OCI-LY7 (cell line): ENCODE measurements at regions not wholly inside any gene's neighbourhood (a gene's known extent, or its start where the extent isn't known, plus 50 kb on each side); places are given as distances from the start of the nearest gene placed in this dataset.

Experiments used
- BruUV-seq: library from RNA; stranded (reverse); fragments of 400-500 nt; replicated peaks from 2 replicates; lab custom pipeline; 2021; lab: Mats Ljungman, UMichigan
- CTCF ChIA-PET: fragments of 300-600 bp; sonication (Branson Sonifier 250); formaldehyde crosslinking; loops from one replicate; lab custom pipeline; 2022; ENCODE audit warnings: antibody characterized with exemption; ENCODE audit not compliant: unreplicated experiment; lab: Charles Lee
- POLR2A ChIA-PET: fragments of 300-600 bp; sonication (Branson Sonifier 250); formaldehyde crosslinking; loops from one replicate; lab custom pipeline; 2022; ENCODE audit warnings: antibody characterized with exemption; lab: Charles Lee
- DNase-seq: peaks from one replicate; pipeline ENCODE4 v3.0.0-alpha.2; 2015; ENCODE audit warnings: low spot score
- H2AFZ ChIP-seq: fragments of 200-600 bp; sonication (generic), shearing (Covaris generic); 2 replicates; pipeline ENCODE4 v1.6.1; 2014; ENCODE audit warnings: mild to moderate bottlenecking, antibody characterized with exemption, low read length, moderate library complexity
- H3K27ac ChIP-seq: fragments of 200-600 bp; sonication (generic); 2 replicates; pipeline ENCODE4 v1.5.1; 2014; ENCODE audit warnings: mixed run types, low read depth, mild to moderate bottlenecking, moderate library complexity, low read length, inconsistent platforms; ENCODE audit not compliant: poor library complexity, severe bottlenecking
- H3K36me3 ChIP-seq: fragments of 200-600 bp; sonication (generic); 2 replicates; pipeline ENCODE4 v1.6.1; 2014; ENCODE audit warnings: mild to moderate bottlenecking, antibody characterized with exemption, low read length, moderate library complexity, mixed read lengths; ENCODE audit not compliant: insufficient read depth
- H3K4me1 ChIP-seq: fragments of 200-600 bp; sonication (generic); 2 replicates; pipeline ENCODE4 v1.5.1; 2014; ENCODE audit warnings: mild to moderate bottlenecking, low read length; ENCODE audit not compliant: insufficient read depth, poor library complexity, severe bottlenecking
- H3K4me2 ChIP-seq: fragments of 200-600 bp; sonication (generic); 2 replicates; pipeline ENCODE4 v1.6.1; 2014; ENCODE audit warnings: mild to moderate bottlenecking, low read length
- H3K4me3 ChIP-seq: fragments of 200-600 bp; sonication (generic); 2 replicates; pipeline ENCODE4 v1.5.1; 2014; ENCODE audit warnings: mild to moderate bottlenecking, low read depth, low read length; ENCODE audit not compliant: poor library complexity, severe bottlenecking
- H3K79me2 ChIP-seq: fragments of 200-600 bp; sonication (generic); 2 replicates; pipeline ENCODE4 v1.6.1; 2016; ENCODE audit warnings: low read depth, mild to moderate bottlenecking, low read length, moderate library complexity, mixed read lengths; ENCODE audit not compliant: insufficient read depth
- H3K9me2 ChIP-seq: fragments of 200-600 bp; sonication (generic); 2 replicates; pipeline ENCODE4 v1.6.1; 2016; ENCODE audit warnings: mild to moderate bottlenecking, low read length, mixed read lengths; ENCODE audit not compliant: insufficient read depth
- H3K9me3 ChIP-seq: fragments of 200-600 bp; sonication (generic); 2 replicates; pipeline ENCODE4 v1.6.1; 2014; ENCODE audit warnings: mild to moderate bottlenecking, mixed run types, low read length, mixed read lengths
- H4K20me1 ChIP-seq: fragments of 200-600 bp; sonication (generic); 2 replicates; pipeline ENCODE4 v1.6.1; 2014; ENCODE audit warnings: mild to moderate bottlenecking, antibody characterized with exemption, low read length, moderate library complexity, mixed read lengths; ENCODE audit not compliant: insufficient read depth
- EZH2phosphoT487 ChIP-seq: fragments of 200-600 bp; sonication (generic); IDR thresholded peaks from 2 replicates; pipeline ENCODE4 v1.6.1; 2018; ENCODE audit warnings: low read depth, borderline replicate concordance, mild to moderate bottlenecking, mixed run types, antibody characterized with exemption, low read length, moderate library complexity, mixed read lengths
- intact Hi-C: fragments of 100-400 bp; cut with micrococcal nuclease; formaldehyde crosslinking; loops from one replicate; pipeline ENCODE4 v1.10.0; 2022; ENCODE audit not compliant: unreplicated experiment
- TF ChIP-seq, protein P1 (sequence below): fragments of 200-600 bp; sonication (generic); conservative IDR thresholded peaks from 2 replicates; pipeline ENCODE4 v1.5.1; 2014; ENCODE audit warnings: mild to moderate bottlenecking, antibody characterized with exemption, low read length, moderate library complexity, mixed read lengths

DNA sequence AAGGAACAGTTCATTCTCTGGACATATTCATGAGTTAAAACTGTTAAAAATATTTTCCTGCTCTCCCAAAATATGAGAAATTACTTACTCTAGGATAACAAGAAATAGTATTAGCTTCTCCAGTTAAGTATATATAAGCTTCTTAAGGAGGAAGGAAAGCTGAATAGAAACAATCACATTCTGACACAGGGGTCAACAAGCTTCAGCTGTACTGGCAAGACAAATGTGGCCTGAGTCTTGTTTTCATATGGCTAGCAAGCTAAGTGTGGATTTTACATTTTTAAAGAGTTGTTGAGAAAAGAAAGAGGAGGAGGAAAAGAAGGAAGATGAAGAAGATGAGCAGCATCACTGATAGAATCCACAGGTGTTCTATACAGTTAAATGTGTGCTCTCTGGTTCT, 313.8 kb downstream of the ZPLD1 start:
- no peak overlapping the region for H3K27ac ChIP-seq
- H2AFZ ChIP-seq: no peak overlapping the region
- H3K4me3 ChIP-seq: no peak overlapping the region
- CTCF ChIA-PET: no interaction called here
- no TSS peak for BruUV-seq
- H3K79me2 ChIP-seq: no peaks in the 10 kb centered on the region
- no peaks in the 10 kb centered on the region for H3K36me3 ChIP-seq
- H3K9me2 ChIP-seq: no peaks in the 10 kb centered on the region
- H4K20me1 ChIP-seq: no peaks in the 10 kb centered on the region
- no peak for DNase-seq
- no peaks in the 10 kb centered on the region for H3K9me3 ChIP-seq
- no peak overlapping the region for H3K4me2 ChIP-seq
- TF ChIP-seq, protein P1, sequence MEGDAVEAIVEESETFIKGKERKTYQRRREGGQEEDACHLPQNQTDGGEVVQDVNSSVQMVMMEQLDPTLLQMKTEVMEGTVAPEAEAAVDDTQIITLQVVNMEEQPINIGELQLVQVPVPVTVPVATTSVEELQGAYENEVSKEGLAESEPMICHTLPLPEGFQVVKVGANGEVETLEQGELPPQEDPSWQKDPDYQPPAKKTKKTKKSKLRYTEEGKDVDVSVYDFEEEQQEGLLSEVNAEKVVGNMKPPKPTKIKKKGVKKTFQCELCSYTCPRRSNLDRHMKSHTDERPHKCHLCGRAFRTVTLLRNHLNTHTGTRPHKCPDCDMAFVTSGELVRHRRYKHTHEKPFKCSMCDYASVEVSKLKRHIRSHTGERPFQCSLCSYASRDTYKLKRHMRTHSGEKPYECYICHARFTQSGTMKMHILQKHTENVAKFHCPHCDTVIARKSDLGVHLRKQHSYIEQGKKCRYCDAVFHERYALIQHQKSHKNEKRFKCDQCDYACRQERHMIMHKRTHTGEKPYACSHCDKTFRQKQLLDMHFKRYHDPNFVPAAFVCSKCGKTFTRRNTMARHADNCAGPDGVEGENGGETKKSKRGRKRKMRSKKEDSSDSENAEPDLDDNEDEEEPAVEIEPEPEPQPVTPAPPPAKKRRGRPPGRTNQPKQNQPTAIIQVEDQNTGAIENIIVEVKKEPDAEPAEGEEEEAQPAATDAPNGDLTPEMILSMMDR: no peak
- TF ChIP-seq EZH2phosphoT487: no peak
- POLR2A ChIA-PET: interaction anchor here (0.6 kb wide), 1 partner anchor 10 kb away, joined by 3 read pairs; no protein-coding TSS in a partner anchor
- no peaks in the 10 kb centered on the region for H3K4me1 ChIP-seq
- intact Hi-C loops: no loop called here

- H3K4me3 ChIP-seq: no peak overlapping the region
- no peaks in the 10 kb centered on the region for H3K79me2 ChIP-seq
- H3K9me2 ChIP-seq: no peaks in the 10 kb centered on the region
- no peak for TF ChIP-seq EZH2phosphoT487
- TF ChIP-seq, protein P1: no peak
- no peak overlapping the region for H3K4me2 ChIP-seq
- H2AFZ ChIP-seq: no peak overlapping the region
- POLR2A ChIA-PET: interaction anchor here (0.6 kb wide), 1 partner anchor 654 kb away, joined by 3 read pairs; no protein-coding TSS in a partner anchor
- H3K9me3 ChIP-seq: no peaks in the 10 kb centered on the region
- no peaks in the 10 kb centered on the region for H4K20me1 ChIP-seq
- H3K4me1 ChIP-seq: no peaks in the 10 kb centered on the region
- H3K36me3 ChIP-seq: no peaks in the 10 kb centered on the region
- intact Hi-C loops: no loop called here
- H3K27ac ChIP-seq: no peak overlapping the region
- no TSS peak for BruUV-seq
- no peak for DNase-seq
- CTCF ChIA-PET: no interaction called here
Observed at GRCh38 chr3:102750322-102750721, 315.5 kb downstream of the ZPLD1 start.

- intact Hi-C loops: no loop called here
Observed at GRCh38 chr3:102753901-102754300, 319.1 kb downstream of the ZPLD1 start.

More at GRCh38 chr3:102753901-102754300, 319.1 kb downstream of the ZPLD1 start:
- no peak for DNase-seq
- no peak overlapping the region for H3K4me2 ChIP-seq
- no peaks in the 10 kb centered on the region for H4K20me1 ChIP-seq
- ChIA-PET POLR2A (interaction anchor here (1.0 kb wide), 1 partner anchor 20 kb away, joined by 3 read pairs; no protein-coding TSS in a partner anchor), CTCF (no interaction called here)
- no peaks in the 10 kb centered on the region for H3K36me3 ChIP-seq
- no peaks in the 10 kb centered on the region for H3K79me2 ChIP-seq
- H3K9me3 ChIP-seq: no peaks in the 10 kb centered on the region
- H3K9me2 ChIP-seq: no peaks in the 10 kb centered on the region
- no peak overlapping the region for H3K4me3 ChIP-seq
- no peaks in the 10 kb centered on the region for H3K4me1 ChIP-seq
- no peak overlapping the region for H2AFZ ChIP-seq
- H3K27ac ChIP-seq: no peak overlapping the region
- BruUV-seq: no TSS peak
- TF ChIP-seq EZH2phosphoT487: no peak
- TF ChIP-seq, protein P1: no peak
